Head of caudate nucleus (tissue), 42 donors: ENCODE measurements at regions not wholly inside any gene's neighbourhood (a gene's known extent, or its start where the extent isn't known, plus 50 kb on each side); places are given as distances from the start of the nearest gene placed in this dataset.

Source experiments
- DNase-seq, 42 donors: peaks; one replicate each; pipeline versions ENCODE4 v3.0.0 to v3.0.0-alpha.2; 2020 to 2021; ENCODE audit warnings: mixed read lengths in 7 of 42
- intact Hi-C: fragments of 100-400 bp; cut with DNase I; formaldehyde crosslinking; loops from one replicate; pipeline ENCODE4 v1.15.0; 2022

DNA sequence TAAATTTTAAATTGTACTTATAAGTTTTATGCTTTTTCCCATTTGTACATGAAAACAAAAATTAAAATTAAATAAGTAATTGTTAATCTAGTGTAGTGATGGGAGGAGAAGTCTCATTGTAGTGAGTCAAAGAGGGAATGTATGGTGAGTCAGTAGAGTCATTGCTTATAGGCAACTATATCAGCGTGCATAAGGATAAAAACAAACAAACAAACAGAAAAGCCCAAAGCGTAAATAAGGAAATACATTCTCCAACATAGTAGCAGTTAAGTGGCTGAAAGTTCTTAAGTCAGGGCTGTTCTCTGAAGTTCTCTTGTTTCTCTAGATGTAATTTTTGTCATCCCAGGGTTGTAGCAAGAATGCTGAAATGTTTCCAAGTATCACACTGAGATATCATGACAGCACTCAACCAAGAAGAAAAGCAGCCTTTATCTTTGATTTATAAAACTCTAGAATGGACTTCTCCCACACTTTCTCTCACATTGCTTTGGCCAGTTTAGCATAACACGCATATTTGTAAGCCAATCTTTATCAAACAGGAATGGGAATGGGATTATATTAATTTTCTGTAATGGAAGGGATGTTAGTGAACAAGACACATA lies 184.1 kb upstream of the TP63 start:
- intact Hi-C loops, result no loop called here

DNA sequence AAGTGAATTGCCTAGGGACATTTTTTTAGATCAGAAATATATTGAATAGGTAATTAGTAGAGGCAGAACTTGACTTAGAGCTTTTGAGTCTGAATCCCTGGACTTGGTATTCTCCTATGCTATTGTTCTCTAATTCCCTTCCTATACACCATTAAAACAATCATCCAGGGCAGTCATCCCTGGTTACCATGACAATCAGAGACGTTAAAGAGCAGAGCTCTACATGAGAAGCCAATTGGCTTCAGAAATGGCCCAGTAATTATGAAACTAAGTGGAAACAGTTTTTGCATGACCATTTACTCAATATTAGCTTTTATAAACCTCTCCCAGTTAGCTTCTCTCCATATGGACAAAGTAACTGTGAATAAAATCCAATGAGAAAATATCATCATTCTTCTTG lies 182.1 kb upstream of the TP63 start:
- DNase-seq, result no peak
- intact Hi-C loops, result no loop called here

More for the DNA sequence above, 184.1 kb upstream of the TP63 start:
- DNase-seq, result no peak

DNA sequence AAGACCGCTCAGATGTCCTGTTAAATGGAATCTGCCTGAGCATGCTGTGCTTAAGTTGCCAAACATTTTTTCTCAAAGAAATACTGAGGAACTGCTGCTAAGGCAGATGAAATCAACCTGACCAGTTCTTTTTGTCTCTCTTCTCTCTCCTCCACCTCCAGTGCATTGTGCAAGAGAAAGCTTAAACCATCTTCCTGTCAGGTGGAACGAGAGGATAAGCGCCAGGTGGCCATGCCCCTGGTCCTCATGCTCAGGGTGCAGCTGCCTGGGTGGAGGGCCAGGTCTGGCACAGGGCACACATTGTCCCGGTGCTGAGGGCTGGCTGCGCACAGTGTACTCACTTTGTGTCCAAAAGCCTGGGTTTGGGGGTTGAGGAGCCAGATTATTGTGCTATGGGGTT lies 176.2 kb upstream of the TP63 start:
- DNase-seq, result no peak
- intact Hi-C loops, result no loop called here

DNA sequence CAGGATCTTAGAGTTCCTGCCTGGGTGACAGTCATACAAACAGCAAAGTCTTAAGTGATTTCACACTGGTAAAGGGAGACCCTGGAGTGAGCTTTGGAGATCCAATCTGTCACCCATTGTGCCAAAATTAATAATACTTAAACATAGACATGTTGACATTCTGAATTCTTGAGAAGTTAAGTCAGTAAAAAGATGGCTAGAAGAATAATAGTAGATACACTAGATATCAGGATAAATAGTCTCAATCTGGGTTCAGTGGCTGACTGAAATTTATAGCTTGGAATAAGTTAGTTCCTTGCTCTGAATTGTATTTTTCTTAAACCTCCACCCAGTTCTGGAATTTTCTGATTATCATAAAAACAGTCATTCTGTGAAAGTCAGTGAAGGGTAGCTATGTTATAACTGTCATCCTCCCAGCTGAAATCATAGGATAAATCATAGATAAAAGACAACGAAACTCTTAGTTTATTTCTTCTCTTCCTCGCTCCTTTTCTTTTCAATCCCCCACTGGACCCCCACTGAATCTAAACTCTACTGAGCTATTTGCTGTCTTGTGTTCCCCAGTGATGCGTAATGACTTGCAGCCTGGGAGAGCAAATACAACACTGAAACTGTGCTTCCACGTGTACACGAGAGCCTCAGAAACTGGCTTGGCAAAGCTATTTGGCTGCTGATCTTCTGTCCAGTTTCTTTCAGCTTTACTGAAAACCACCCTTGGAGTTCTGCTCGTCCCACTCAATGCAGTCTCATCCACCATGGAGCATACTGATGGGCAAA lies 175.4 kb upstream of the TP63 start:
- intact Hi-C loops, result no loop called here
- no peak for DNase-seq

DNA sequence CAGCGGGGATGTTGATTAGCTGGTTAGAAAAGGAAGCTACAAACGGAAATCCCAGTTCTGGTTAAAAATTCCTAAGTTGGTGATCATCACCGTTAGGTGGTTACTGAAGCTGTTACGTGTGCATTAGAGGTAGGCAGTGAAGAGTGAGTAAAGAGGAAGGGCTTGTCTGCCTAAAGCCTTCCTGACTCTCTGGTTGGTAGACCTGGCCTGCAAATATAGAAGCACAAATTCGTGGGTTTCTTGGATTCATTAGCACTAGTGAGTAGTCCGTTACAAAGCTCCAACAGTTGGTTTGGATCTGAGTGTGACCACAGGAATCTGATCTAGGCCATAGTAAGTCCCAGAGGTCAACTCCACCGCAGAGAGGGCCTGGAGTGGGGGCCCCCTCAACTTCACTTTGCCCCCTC lies 174.0 kb upstream of the TP63 start:
- intact Hi-C loops, result no loop called here
- no peak for DNase-seq

DNA sequence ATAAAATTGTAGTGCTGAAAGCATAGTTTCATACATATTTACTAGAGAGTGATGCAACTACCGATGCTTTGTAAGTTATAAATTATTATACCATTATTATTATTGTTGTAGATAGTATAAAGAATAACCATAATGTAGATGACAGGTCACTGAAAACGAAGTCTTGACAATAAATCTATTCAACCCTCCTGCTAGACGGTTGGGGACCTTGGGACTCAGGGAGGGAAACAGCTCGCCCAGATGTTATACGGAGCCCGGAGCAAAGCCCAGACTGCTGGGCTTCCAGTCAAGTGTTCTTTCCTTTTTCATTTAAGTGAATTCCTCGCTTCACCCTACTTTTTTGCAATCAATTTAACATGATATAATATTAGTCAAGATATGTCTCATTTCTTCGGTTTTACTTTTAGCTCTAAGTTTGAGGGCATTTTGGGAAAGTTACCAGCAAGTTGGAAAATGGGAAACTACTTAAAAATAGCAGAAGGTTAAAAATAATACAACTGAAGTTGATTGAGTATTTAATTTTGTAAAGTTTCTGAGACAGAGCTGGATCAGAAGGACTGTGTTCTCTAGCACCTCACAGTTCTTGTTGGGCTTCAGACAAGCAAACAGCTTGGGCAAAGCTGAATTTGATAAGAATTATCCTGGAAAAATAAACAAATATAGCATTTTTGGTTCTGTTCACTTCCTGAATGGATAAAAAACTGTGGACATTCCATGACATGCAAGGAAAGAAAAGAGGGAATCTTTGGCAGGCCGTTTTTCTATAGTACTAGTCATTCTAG lies 173.4 kb upstream of the TP63 start:
- intact Hi-C loops, result no loop called here

DNA sequence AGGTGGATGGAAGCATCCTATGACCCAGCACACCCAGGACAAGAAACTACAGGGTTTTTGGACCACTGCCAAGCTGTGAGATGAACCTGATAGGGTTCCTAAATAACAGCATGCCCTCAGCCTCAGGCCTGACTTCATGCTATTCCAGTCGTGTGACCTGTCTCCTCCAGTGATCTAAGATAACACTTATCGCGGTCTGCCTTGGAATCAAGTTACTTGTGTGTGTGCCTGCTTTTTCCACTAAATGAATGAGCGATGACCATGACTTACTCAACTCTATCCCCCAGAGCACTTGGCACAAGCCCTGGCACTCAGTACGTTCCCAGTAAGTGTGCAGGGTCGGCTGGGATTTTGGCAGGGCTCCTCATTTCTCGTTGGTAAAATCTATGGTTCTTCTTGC lies 172.7 kb upstream of the TP63 start:
- intact Hi-C loops, result no loop called here
- DNase-seq, result no peak

More for the DNA sequence above, 173.4 kb upstream of the TP63 start:
- DNase-seq, result no peak

DNA sequence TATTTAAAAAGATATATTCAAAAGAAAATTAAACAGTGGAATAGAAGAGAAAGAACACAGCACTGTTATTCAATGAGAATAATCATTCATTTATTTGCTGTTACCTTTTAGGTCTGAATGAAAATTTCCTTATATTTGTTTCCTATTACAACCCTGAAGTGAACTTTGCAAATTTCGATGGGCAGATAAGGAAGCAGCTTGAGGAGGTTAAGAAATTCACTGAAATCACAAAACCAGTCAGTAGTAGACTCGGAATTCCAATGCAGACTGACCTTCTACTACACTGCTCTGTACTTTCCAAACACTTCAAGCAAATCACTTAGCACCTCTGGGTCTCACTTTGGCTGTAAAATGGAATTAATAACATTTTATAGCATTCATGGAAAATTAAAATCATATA lies 172.0 kb upstream of the TP63 start:
- intact Hi-C loops, result no loop called here
- no peak for DNase-seq

DNA sequence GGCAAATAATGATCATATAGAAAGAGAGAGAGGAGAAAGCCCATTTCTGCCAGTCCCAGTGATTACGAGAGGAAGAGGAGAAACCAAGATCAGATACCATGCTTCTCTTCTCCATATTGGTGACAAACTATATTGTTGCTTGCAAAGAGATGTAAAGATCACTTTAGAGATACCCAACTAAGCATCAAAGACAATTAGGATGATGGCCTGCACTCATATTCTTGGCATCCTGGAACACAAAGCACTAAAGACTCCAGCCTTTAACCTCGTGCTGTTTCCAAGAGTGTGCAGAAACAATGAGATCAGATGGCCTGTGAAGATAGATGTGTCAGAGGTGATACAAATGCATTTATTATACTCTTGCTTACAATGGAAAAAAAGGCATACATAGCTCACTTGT lies 170.7 kb upstream of the TP63 start:
- intact Hi-C loops, result no loop called here
- no peak for DNase-seq

DNA sequence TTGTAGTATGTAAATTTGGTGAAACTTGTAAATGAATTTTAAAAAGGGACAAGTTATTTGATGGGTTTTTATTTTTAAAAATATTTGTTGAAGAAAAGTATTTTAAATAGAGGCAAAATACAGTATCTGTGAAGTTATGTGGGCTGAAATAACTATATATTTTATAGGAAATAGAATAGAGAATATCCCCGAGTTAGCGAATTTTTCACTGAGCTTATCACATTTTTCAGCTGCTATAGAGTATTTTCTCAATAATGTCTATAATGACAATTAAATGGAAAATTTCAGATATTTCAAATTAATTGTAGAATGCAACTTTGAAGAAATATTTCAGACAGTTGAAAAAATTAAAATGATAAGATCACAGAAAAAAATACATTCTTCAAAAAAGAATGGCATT lies 166.4 kb upstream of the TP63 start:
- intact Hi-C loops, result no loop called here
- no peak for DNase-seq

DNA sequence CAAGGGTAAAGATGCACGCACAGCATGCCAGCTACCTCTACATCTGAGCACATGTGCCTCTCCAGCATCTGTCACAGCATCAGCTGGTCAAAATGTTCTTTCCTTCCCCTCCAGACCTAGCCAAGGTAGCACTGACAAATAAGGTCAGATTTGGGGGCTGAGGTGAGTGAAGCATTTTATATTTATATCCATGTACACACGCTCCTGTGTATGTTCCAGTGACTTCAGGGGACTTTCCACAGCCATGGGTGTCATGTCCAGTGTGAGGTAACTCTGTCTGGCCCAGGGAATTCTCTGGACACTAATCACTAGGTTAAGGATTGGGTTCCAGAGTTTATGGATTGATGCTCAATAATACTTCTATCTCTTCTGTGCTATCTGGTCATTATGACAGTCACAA lies 165.2 kb upstream of the TP63 start:
- intact Hi-C loops, result no loop called here
- DNase-seq, result no peak

DNA sequence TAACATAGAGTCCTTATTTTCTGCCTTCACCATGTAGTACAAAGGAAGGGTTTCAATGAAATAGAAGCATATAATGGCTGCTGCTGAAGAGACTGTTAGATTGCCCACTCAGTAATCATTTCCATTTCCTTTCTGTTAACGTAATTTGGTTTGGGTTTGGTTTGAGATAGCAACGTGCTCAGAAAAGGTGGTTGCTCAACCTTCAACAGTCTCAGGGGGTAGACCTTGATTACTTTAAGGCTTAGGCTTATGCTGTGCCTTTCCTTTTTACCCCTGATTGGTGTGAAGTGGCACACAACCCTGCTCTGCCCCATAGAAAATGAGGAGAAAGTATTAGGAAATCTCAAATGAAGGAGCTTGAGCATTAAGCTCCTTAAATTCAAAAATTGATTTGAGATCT lies 163.7 kb upstream of the TP63 start:
- no peak for DNase-seq
- intact Hi-C loops, result no loop called here

DNA sequence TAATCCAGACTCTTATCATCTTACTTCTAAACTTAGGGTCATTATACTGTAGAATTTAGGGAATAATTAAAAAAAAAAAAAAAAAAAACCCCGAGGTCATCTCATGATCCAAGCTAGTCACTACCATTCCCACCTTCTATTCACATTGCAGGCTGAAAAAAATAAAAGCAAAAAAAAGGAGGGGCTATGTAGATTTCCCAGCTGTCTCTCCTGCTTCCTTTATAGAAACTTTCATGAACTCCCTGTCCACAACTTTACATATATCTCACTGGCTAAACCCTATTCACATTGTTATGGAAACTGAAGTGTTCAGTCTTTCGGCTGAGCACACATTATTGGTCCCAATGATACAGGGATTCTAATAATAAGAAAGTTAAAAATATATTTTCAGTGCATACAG lies 156.2 kb upstream of the TP63 start:
- DNase-seq, result no peak
- intact Hi-C loops, result no loop called here

DNA sequence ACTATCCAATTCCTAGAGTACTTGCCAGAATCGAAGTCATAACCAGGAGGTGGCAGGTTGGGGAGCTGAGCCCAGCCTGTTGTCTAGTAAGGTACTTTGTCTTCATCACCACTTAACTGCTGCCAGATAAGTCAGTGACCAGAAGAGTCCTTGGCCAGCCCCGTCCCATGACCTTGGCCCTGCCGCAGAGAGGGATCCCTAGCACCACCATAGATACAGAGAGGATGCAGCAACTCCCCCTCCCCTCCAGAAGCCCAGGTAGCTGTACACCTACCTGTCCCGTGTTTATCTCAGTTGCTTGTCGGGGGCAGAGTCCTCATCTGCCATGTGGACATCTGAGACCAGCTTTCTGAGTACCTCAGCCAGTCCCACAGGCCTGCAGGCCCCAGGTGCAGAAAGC lies 153.6 kb upstream of the TP63 start:
- intact Hi-C loops, result no loop called here
- DNase-seq, result no peak

DNA sequence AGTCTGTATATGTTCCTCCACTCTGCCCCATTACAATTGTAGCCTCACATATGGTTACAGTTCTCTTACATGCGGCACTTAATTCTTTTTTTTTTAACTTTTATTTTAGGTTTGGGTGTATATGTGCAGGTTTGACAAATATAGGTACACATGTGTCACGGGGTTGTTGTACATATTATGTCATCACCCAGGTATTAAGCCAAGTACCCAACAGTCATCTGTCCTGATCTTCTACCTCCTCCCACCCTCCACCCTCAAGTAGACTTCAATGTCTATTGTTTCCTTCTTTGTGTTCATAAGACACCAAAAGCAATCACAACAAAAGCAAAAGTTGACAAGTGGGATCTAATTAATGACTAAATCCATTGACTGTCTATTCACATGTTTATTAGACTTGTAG lies 144.6 kb upstream of the TP63 start:
- no peak for DNase-seq
- intact Hi-C loops, result no loop called here

DNA sequence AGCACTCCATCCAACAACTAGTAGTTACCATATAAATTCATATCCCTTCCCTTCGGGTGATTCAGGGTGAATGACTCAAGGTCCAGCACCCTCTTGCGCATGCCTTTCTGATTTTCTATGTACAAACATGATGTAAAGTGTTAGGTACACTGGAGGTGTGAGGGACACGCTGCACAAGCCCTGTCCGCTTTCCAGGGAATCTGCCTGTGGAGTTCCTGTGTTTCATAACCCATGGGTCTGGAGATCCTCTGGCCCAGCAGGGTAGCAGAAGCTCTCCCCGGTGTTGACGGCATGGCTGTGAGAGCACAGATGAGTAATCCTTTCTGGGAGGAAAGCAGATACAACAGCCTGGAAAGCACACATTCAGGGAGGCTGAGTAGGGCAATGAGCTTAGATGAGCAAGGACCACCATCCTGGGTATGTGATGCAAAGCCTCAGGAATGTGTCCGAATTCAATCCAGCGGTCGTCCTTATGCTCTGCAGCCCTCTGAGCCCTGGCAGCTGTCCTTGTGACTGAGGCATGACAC lies 142.9 kb upstream of the TP63 start:
- no peak for DNase-seq
- intact Hi-C loops, result no loop called here

DNA sequence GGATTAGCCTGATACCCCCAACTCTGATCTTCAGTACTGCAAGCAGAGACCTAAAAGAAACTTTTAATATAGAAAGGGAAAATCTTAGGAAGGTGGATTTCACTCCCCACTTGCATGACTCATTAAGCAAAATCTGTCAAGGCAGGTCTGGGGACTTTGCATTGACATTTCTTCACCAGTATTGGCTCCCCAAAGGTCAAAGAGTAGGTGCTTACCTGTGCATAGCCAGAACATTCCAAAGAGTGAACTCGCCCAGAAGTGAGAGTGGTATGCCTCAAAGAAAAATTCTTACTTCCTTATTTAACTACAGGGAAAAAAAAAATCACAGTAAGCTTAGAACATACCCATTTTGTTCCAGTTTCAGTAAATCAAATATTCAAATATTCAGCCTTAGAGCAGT lies 140.9 kb upstream of the TP63 start:
- no peak for DNase-seq
- intact Hi-C loops, result no loop called here

DNA sequence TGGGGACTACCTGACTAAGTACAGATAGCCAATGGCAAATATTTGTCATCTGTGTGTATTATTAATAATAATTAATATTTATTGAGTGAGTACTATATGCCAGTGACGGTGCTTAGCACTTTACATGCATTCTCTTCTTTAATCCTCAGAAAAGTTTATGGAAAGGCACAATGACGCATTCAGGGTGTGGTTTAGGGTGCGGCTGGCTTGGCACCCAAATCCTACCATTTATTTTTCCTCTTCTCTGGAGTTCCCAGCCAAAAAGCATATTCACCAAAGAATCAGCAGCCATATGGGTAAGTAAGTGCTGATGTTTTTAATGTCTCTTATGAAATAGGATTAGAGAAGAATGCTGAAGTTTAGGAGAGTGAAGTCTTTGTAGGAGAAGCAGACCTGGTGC lies 140.4 kb upstream of the TP63 start:
- intact Hi-C loops, result no loop called here
- no peak for DNase-seq

DNA sequence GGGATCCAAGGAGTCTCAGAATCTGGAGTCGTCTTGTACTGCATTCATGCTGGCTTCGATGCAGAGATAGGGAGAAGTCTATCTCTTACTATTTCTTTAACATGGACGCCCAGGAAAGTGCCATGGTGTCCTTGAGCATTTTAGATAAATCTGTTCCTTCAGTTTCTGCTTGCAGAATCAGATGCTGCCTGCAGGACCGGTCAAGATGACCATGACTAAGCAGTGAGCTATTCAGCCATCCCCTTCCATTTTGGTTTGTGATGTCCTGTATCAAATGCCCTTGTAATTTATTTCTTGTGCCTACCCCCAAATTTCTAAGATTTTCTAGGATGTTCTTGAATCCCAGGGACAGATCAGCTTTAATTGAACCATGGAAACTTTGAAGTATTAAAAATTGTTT lies 139.4 kb upstream of the TP63 start:
- DNase-seq, result no peak
- intact Hi-C loops, result no loop called here

DNA sequence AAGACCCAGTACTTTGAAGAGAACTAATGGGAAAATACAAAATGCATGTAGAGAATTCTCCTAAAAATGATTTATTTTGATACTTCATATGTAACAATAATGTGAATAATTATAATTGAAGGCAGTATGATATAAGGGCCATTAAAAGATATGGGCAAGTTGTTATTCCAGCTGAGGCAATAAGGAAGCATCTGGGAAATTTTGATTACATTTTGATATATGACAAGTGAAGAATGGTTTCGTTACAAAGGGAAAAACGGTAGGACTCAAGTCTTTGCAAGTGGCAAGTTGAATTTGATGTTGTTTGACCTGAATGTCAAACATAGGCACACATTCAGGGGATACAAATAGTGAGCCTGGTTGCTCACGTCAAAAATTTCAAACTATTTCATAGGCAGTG lies 137.9 kb upstream of the TP63 start:
- intact Hi-C loops, result no loop called here
- no peak for DNase-seq
